ENCODE measurements at regions not wholly inside any gene's neighbourhood (a gene's known extent, or its start where the extent isn't known, plus 50 kb on each side); places are given as distances from the start of the nearest gene placed in this dataset.

DNA sequence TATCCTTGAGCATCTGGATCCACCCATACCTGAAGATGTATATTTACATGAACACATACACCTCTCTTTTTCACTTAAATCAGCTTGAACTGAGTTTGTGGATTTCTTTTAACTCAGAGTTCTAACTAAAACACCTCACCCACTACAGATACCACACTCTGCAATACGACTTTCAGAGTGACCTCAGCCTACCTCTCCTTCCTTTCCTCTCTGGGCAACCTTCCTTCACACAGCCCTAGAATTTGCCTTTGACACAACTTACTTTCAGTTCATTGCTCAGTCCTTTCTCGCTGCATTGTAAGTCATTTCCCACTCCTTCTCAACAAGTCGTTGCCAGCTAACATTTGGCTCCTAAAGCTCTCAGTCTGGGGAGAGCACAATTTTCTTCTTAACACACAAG lies 151.9 kb upstream of the IRX3 start:
- Histone ChIP-seq H3K9ac (no peak overlapping the region), H3K9me3 (ENCODE audit: control insufficient read depth, low read length) (no peaks in the 10 kb centered on the region), H3K4me3 (ENCODE audit: low read depth, low read length) (no peak overlapping the region), H3K27ac (no peak overlapping the region), H2AFZ (no peak overlapping the region), H3K4me1 (no peaks in the 10 kb centered on the region), H3K36me3 (ENCODE audit: control insufficient read depth, insufficient read depth, low read length) (no peaks in the 10 kb centered on the region), H3K4me2 (ENCODE audit: low read length) (no peak overlapping the region), H3K79me2 (no peaks in the 10 kb centered on the region), H3K27me3 (ENCODE audit: control insufficient read depth, insufficient read depth, low read length) (no peaks in the 10 kb centered on the region)
- TF ChIP-seq, protein P1, sequence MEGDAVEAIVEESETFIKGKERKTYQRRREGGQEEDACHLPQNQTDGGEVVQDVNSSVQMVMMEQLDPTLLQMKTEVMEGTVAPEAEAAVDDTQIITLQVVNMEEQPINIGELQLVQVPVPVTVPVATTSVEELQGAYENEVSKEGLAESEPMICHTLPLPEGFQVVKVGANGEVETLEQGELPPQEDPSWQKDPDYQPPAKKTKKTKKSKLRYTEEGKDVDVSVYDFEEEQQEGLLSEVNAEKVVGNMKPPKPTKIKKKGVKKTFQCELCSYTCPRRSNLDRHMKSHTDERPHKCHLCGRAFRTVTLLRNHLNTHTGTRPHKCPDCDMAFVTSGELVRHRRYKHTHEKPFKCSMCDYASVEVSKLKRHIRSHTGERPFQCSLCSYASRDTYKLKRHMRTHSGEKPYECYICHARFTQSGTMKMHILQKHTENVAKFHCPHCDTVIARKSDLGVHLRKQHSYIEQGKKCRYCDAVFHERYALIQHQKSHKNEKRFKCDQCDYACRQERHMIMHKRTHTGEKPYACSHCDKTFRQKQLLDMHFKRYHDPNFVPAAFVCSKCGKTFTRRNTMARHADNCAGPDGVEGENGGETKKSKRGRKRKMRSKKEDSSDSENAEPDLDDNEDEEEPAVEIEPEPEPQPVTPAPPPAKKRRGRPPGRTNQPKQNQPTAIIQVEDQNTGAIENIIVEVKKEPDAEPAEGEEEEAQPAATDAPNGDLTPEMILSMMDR (IDR thresholded peaks at IDR 0.05) = no peak

DNA sequence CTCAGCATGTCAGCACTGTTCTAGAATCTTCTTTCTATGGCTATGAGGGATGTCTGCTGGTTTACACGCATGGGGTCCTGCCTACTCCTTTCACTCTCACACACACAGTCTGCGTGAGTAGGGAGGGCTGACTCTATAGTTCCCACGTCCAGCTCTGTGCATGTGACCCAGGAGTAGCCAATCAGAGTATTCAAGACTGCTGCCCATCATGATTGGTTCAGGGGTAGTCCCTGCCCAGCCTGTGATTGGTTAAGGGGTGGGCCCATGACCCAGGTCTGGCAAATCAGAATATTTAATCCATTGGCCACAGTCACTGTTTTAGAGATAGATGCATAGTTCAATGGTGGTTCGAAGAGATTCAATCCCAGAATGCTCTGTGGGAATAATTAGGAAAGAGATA lies 151.3 kb upstream of the IRX3 start:
- Histone ChIP-seq H3K4me3 (ENCODE audit: low read depth, low read length) (no peak overlapping the region), H3K79me2 (no peaks in the 10 kb centered on the region), H3K27me3 (ENCODE audit: control insufficient read depth, insufficient read depth, low read length) (no peaks in the 10 kb centered on the region), H3K9ac (no peak overlapping the region), H3K4me1 (no peaks in the 10 kb centered on the region), H3K36me3 (ENCODE audit: control insufficient read depth, insufficient read depth, low read length) (no peaks in the 10 kb centered on the region), H3K4me2 (ENCODE audit: low read length) (no peak overlapping the region), H3K9me3 (ENCODE audit: control insufficient read depth, low read length) (no peaks in the 10 kb centered on the region), H3K27ac (no peak overlapping the region), H2AFZ (no peak overlapping the region)
- TF ChIP-seq, protein P1 (IDR thresholded peaks at IDR 0.05) = no peak

DNA sequence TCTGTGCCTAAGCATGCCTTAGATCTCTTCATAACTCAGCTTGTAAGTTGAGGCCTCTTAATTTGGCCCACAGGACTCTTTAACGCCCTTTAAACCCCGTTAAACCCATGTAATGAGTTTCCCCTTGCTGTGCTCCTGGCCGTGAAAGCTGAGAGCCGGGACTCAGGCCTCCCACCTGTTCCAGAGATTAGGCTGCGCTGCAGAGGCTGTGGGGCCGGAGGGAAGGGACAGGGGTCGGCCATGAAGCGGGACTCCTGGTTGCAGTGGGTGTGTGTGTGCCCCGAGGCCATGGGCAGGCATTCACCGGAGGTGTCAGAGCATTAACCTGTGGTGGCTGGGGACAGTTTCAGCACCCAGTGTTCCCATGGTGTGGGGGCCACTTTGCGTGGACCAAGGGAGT lies 150.8 kb upstream of the IRX3 start:
- Histone ChIP-seq H3K36me3 (ENCODE audit: control insufficient read depth, insufficient read depth, low read length) (no peaks in the 10 kb centered on the region), H3K9ac (no peak overlapping the region), H3K4me1 (no peaks in the 10 kb centered on the region), H3K79me2 (no peaks in the 10 kb centered on the region), H3K27me3 (ENCODE audit: control insufficient read depth, insufficient read depth, low read length) (no peaks in the 10 kb centered on the region), H3K4me2 (ENCODE audit: low read length) (no peak overlapping the region), H3K9me3 (ENCODE audit: control insufficient read depth, low read length) (no peaks in the 10 kb centered on the region), H3K27ac (no peak overlapping the region), H3K4me3 (ENCODE audit: low read depth, low read length) (no peak overlapping the region), H2AFZ (no peak overlapping the region)
- TF ChIP-seq, protein P1 (IDR thresholded peaks at IDR 0.05) = no peak

DNA sequence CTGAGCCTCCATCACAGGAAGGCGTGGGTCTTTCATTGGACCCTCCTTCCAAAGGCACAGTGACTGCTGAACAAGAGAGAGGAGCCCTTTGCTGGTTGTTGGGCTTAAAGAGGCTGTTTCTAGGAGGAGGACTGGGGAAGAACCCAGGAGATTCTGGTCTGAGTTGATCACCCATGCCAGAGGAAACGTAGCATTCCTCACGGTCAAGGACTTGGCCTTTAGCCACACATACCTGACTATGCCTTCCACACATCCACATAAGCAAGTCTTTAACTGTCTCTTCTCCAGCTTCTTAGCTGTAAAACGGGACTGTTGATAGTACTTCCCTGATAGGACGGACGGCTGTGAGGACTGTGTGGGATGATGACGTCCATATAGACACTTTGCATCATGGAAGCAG lies 149.8 kb upstream of the IRX3 start:
- no peaks in the 10 kb centered on the region for H3K79me2 ChIP-seq
- no peak overlapping the region for H3K4me3 ChIP-seq (ENCODE audit: low read depth, low read length)
- no peak overlapping the region for H3K27ac ChIP-seq
- H3K4me2 ChIP-seq (ENCODE audit: low read length) = no peak overlapping the region
- no peaks in the 10 kb centered on the region for H3K36me3 ChIP-seq (ENCODE audit: control insufficient read depth, insufficient read depth, low read length)
- H3K9ac ChIP-seq = no peak overlapping the region
- TF ChIP-seq, protein P1 (IDR thresholded peaks at IDR 0.05) = no peak
- no peaks in the 10 kb centered on the region for H3K9me3 ChIP-seq (ENCODE audit: control insufficient read depth, low read length)
- no peak overlapping the region for H2AFZ ChIP-seq
- no peaks in the 10 kb centered on the region for H3K27me3 ChIP-seq (ENCODE audit: control insufficient read depth, insufficient read depth, low read length)
- peaks cover under 1% of the 10 kb centered on the region for H3K4me1 ChIP-seq

DNA sequence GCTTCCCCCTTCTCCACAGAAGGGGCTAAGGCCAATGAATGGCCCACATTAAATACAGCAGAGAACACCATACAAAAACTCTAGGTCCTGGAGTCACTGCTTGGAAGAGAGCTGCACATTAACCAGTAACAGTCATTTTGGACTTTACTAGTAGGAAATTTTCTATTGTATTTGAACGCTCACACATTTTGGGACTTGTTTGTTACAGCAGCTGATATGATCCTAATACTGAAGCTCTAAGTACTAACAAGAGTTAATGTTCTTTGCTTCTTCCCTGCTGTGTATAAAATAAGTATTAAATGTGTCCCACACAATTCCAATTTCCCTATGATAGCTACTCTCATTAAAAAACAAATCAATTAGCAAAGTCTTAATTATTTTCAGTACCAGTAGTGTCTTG lies 148.3 kb upstream of the IRX3 start:
- Histone ChIP-seq H3K27me3 (ENCODE audit: control insufficient read depth, insufficient read depth, low read length) (no peaks in the 10 kb centered on the region), H3K36me3 (ENCODE audit: control insufficient read depth, insufficient read depth, low read length) (no peaks in the 10 kb centered on the region), H3K4me3 (ENCODE audit: low read depth, low read length) (no peak overlapping the region), H2AFZ (no peak overlapping the region), H3K9ac (no peak overlapping the region), H3K4me2 (ENCODE audit: low read length) (no peak overlapping the region), H3K79me2 (no peaks in the 10 kb centered on the region), H3K27ac (no peak overlapping the region), H3K4me1 (peaks cover 6% of the 10 kb centered on the region), H3K9me3 (ENCODE audit: control insufficient read depth, low read length) (no peaks in the 10 kb centered on the region)
- TF ChIP-seq, protein P1 (IDR thresholded peaks at IDR 0.05) = no peak
